ENCODE measurements at regions not wholly inside any gene's neighbourhood (a gene's known extent, or its start where the extent isn't known, plus 50 kb on each side); places are given as distances from the start of the nearest gene placed in this dataset.

- no peak for TF ChIP-seq POLR2A (IDR thresholded peaks at IDR 0.05)
- TF ChIP-seq POLR2AphosphoS5 (IDR thresholded peaks at IDR 0.05) = no peak
- TF ChIP-seq CTCF (IDR thresholded peaks at IDR 0.05) = no peak
- no peak for TF ChIP-seq EP300 (IDR thresholded peaks at IDR 0.05)
Measured at GRCh38 chr13:64414381-64414780, 2815.8 kb downstream of the PCDH9 start.

Data from gastroesophageal sphincter (tissue), 3 donors.